ENCODE measurements at regions not wholly inside any gene's neighbourhood (a gene's known extent, or its start where the extent isn't known, plus 50 kb on each side); places are given as distances from the start of the nearest gene placed in this dataset.

DNA sequence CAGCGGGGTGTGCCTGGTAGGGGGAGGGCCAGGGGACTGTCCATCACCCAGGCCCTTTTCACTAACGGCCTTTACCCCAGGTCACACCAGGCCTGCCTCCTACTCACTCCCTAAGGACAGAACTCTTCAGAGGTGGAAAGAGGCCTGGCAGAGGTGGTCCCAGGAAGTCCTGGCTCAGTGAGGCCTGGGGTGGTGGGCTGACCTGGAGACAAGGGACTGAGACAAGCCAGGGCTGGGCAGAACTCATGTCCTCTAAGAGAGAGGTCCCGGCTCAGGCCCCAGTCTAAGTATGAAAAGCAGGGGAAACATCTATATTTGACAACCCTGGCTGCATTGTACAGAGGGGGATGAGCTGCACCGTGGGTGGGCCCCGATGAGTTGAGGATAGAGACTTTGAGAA is 65.9 kb upstream of the TEX51 start:
- no peak for ATAC-seq (replicated peaks)
- no peak overlapping the region for H3K27ac Mint-ChIP-seq

DNA sequence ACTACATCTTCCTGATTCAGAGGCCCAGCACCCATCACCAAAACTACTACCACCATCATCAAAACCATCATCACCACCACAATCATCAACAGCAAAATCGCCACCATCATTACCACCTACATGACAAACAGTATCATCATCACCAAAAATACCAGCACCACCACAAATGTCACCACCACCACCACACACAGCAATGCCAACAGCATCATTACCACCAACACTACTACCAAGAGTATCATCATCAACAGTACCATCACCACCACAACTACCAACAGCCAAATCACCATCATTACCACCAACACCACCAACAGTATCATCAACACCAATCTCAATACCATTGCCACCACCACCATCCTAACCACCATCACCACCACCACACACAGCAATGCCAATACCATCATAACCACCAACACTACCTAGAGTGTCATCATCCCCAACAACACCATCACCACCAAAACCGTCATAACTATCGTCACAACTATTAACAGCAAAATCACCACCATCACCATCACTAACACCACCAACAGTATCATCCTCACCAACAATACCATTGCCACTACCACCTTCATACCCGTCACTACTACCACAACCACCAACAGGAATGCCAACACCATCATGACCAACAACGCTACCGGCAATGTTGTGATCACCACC is 64.6 kb upstream of the TEX51 start:
- Mint-ChIP-seq H3K27ac (no peak overlapping the region), H3K36me3 (no peaks in the 10 kb centered on the region), H3K4me1 (no peaks in the 10 kb centered on the region), H3K4me3 (no peak overlapping the region), H3K27me3 (peaks cover 0 to 4% of the 10 kb centered on the region in 2 donors), H3K9me3 (no peaks in the 10 kb centered on the region)
- ATAC-seq (replicated peaks) (no peak), DNase-seq (no peak)

More for the DNA sequence above, 65.9 kb upstream of the TEX51 start:
- no peaks in the 10 kb centered on the region for H3K4me1 Mint-ChIP-seq
- H3K36me3 Mint-ChIP-seq: no peaks in the 10 kb centered on the region
- H3K4me3 Mint-ChIP-seq: no peak overlapping the region
- peaks cover 0 to 4% of the 10 kb centered on the region in 2 donors for H3K27me3 Mint-ChIP-seq
- DNase-seq: no peak
- H3K9me3 Mint-ChIP-seq: no peaks in the 10 kb centered on the region

DNA sequence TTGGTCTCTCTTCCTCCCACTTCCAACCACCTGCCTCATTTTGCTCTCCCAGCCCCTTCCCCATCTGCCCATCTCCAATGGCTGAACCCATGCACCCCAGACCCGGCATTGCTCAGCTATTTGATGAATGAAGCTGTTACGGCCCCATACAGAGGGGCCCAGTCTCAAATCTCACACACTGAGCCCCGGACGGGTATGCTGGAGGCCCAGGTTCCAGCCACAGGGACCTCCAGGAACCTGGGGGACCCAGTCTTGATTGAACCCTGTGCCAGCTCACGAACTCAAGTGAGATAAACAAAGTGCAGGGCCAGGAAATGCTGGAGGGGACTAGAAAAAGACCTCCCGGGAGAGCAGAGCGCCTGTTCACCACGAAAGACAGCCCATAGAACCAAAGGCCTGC is 63.4 kb upstream of the TEX51 start:
- no peak overlapping the region for H3K27ac Mint-ChIP-seq
- no peak for ATAC-seq (replicated peaks)
- H3K27me3 Mint-ChIP-seq: peaks cover 9 to 10% of the 10 kb centered on the region in 2 donors
- H3K9me3 Mint-ChIP-seq: no peaks in the 10 kb centered on the region
- DNase-seq: no peak
- no peaks in the 10 kb centered on the region for H3K4me1 Mint-ChIP-seq
- H3K36me3 Mint-ChIP-seq: no peaks in the 10 kb centered on the region
- no peak overlapping the region for H3K4me3 Mint-ChIP-seq

DNA sequence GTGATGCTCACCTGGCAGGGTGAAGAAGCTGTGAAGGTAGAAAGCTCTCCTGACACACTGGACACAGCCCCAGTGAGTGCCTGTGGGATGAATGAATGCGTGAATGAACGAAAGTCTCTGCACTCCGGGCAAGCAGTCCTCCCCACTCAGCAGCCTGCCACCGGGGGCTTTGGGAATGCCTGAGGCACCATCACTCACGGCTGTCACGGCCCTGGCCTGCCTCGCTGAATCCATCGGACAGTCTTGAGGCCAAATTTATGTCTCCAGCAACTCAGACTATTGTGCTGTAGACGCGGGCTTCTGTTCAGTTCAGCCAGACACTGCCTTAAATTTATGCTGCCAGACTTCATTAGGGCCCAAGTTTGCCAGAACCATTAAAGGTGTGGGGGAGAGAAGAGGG is 62.9 kb upstream of the TEX51 start:
- no peak overlapping the region for H3K4me3 Mint-ChIP-seq
- H3K27ac Mint-ChIP-seq: no peak overlapping the region
- H3K27me3 Mint-ChIP-seq: peaks cover 11 to 16% of the 10 kb centered on the region in 2 donors
- H3K36me3 Mint-ChIP-seq: no peaks in the 10 kb centered on the region
- H3K9me3 Mint-ChIP-seq: no peaks in the 10 kb centered on the region
- DNase-seq (no peak), ATAC-seq (replicated peaks) (no peak)
- no peaks in the 10 kb centered on the region for H3K4me1 Mint-ChIP-seq

DNA sequence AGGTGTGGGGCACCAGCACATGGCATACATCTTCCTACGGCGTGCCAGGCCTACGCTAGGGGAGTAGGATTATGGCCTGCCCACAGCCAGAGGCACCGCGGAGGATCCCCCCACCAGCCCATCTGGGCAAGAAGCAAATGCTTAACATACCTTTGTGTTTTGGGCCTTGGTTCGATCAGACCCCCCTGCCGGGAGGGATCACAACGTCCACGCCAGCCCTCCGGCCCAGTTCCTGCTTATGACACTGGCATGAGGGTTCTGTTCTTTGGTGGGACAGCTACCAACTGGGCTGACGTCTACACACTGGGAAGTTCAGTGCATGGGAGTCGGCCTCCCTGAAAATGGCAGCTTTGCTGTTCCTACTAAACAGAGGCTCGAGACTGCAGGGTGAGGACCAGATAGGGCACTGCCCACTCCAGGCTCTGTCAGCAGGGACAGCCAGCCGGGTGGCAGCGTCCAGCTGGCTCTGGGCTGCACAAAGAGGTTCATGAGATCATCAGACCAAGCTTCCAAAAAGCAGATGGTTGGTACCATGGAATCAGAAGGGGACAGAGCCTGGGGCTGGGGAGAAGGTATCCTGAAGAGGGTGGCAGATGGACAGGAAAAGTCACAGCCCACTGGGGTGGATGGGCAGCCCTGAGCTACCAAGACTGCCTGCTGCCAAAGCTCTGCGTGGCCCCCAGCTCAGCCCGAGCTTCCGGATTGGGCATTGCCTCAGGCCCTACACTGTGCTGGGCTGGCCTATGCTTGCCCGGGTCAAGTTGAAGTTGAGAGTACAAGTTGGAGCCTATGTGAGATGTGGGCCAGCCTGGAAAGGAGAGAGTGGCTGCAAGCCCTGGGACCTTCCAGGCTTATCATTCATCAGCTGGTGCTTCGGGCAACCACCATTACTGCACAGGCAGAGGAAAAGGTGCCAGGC is 61.7 kb upstream of the TEX51 start:
- H3K4me1 Mint-ChIP-seq: no peaks in the 10 kb centered on the region
- no peak overlapping the region for H3K27ac Mint-ChIP-seq
- H3K27me3 Mint-ChIP-seq: peaks cover 11 to 17% of the 10 kb centered on the region in 2 donors
- peak in 1 of 2 donors; percentile 13 for ATAC-seq (replicated peaks)
- no peaks in the 10 kb centered on the region for H3K36me3 Mint-ChIP-seq
- H3K4me3 Mint-ChIP-seq: no peak overlapping the region
- H3K9me3 Mint-ChIP-seq: no peaks in the 10 kb centered on the region
- no peak for DNase-seq

DNA sequence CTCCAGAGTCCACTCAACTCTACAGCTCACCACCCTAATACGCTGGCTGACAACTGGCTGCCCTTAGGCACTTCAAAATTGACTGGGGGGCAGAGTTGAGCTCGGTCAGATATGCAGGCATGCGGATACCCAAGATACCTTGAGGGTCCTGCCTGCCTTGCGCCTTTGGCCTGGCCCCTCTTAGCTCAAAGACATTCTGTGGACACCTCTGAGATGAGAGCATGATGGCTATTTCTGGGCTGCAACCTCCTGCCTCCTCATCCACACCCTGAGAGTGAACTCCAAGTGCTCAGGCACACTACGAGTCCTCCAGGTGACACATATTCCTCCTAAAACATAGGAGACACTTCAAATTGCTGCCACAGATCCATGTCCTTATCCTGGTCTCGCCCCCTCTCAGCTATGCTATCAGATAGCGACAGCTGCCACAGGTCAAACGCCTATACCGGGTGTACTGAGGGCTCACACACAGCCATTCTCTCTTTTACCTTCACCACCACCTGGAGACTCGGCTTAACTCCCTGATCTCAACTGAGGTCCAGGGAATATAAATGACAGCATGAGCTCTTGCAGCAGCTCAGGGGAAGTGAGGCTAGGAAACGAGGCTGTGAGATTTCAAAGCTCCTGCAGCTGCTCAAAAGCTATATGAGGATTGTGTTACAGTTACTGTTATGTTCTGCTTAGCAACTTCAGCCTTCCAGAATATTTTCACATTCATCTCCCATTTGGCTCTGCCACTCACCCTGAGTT is 60.5 kb upstream of the TEX51 start:
- no peaks in the 10 kb centered on the region for H3K9me3 Mint-ChIP-seq
- no peak for DNase-seq
- ATAC-seq (replicated peaks): no peak
- H3K27me3 Mint-ChIP-seq: peaks cover 11 to 17% of the 10 kb centered on the region in 2 donors
- no peaks in the 10 kb centered on the region for H3K36me3 Mint-ChIP-seq
- H3K27ac Mint-ChIP-seq: no peak overlapping the region
- no peaks in the 10 kb centered on the region for H3K4me1 Mint-ChIP-seq
- H3K4me3 Mint-ChIP-seq: no peak overlapping the region

DNA sequence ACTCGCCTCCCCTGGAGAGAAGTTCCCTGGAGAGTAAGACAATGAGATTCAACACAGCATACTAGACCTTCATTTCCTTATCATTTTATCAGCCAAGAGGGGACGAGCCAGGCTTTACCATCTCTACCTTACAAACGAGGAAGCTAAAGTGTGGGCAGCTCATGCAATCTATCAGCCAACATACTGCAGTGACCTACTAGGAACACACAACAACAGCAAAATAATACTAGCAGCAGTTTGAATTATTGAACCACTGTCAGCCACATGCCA is 60.0 kb upstream of the TEX51 start:
- ATAC-seq (replicated peaks) (no peak), DNase-seq (no peak)
- H3K9me3 Mint-ChIP-seq: no peaks in the 10 kb centered on the region
- H3K36me3 Mint-ChIP-seq: no peaks in the 10 kb centered on the region
- H3K27me3 Mint-ChIP-seq: peaks cover 11 to 17% of the 10 kb centered on the region in 2 donors
- H3K4me1 Mint-ChIP-seq: no peaks in the 10 kb centered on the region
- H3K27ac Mint-ChIP-seq: no peak overlapping the region
- H3K4me3 Mint-ChIP-seq: no peak overlapping the region

DNA sequence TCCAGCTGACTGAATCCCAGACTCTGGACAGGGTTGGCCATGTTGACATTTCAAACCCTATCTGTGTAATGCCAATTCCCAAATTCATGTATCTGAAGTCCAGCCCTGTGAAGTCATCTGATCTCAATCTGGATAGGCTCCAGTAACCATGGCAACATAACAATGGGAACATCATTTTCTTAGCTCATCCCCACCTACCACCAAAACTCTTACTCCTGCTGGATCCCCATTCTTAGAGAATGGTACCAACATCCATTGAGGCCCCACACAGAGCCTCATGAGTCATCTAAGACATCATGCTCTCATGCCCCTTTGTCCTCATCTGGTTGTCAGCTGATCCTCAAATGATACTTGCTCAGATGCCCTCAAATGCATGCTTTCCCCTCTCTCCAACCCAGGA is 58.9 kb upstream of the TEX51 start:
- peaks cover 11 to 17% of the 10 kb centered on the region in 2 donors for H3K27me3 Mint-ChIP-seq
- no peaks in the 10 kb centered on the region for H3K4me1 Mint-ChIP-seq
- H3K27ac Mint-ChIP-seq: no peak overlapping the region
- DNase-seq (no peak), ATAC-seq (replicated peaks) (no peak)
- H3K9me3 Mint-ChIP-seq: no peaks in the 10 kb centered on the region
- H3K36me3 Mint-ChIP-seq: no peaks in the 10 kb centered on the region
- no peak overlapping the region for H3K4me3 Mint-ChIP-seq

DNA sequence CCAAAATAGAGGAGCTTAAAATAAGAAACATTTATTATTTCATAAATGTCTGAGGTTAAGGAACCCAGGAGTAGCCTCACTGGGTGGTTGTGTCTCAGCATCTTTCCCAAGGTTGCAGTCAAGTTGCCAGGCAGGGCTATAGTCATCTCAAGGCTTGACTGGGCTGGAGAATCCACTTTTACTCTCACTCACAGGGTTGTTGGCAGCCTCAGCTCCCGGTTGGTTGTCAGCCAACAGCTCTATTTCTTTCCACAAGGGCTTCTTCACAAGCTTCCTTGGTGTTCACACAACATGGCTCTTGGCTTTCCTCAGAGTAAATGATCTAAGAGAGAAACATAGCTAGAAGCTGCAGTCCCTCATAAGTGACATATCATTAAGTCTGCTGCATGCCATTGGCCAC is 55.6 kb upstream of the TEX51 start:
- Mint-ChIP-seq H3K36me3 (no peaks in the 10 kb centered on the region), H3K27ac (no peak overlapping the region), H3K4me3 (no peak overlapping the region), H3K9me3 (no peaks in the 10 kb centered on the region), H3K27me3 (peaks cover 11 to 30% of the 10 kb centered on the region in 2 donors), H3K4me1 (no peaks in the 10 kb centered on the region)
- DNase-seq (no peak), ATAC-seq (replicated peaks) (no peak)

DNA sequence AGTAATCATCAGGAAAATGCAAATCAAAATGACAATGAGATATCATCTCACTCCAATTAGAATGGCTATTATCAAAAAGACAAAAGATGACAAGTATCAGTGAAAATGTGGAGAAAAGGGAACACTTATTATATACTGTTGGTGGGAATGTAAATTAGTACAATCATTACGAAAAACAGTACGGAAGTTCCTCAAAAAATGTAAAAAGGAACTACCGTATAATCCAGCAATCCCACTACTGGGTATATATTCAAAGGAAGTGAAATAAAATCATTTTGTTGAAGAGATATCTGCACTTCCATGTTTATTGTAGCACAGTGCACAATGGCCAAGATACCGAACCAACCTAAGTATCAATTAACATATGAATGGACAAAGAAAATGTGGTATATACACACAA is 52.4 kb upstream of the TEX51 start:
- Mint-ChIP-seq H3K4me3 (no peak overlapping the region), H3K27me3 (peaks cover 4 to 20% of the 10 kb centered on the region in 2 donors), H3K27ac (no peak overlapping the region), H3K9me3 (no peaks in the 10 kb centered on the region), H3K4me1 (no peaks in the 10 kb centered on the region), H3K36me3 (no peaks in the 10 kb centered on the region)
- ATAC-seq (replicated peaks) (no peak), DNase-seq (no peak)

Data from stimulated activated naive B cell treated with anti-CD40 and anti-IgM and Interleukin-4, amounts not matched to agents 10 μg/mL and 1 μg/mL and 100 μg/mL, for 72 hours (primary cell).